ENCODE measurements at regions not wholly inside any gene's neighbourhood (a gene's known extent, or its start where the extent isn't known, plus 50 kb on each side); places are given as distances from the start of the nearest gene placed in this dataset.

GRCh38 chr18:55031164-55031563 lies 71.9 kb upstream of the CCDC68 start:
- no peak for TF ChIP-seq CTCF (IDR thresholded peaks at IDR 0.05)
- no peak for TF ChIP-seq EZH2 (IDR thresholded peaks at IDR 0.05)
- TF ChIP-seq EZH2phosphoT487 (IDR thresholded peaks at IDR 0.05): no peak

All from neural progenitor cell (in vitro differentiated cells).